Breast epithelium (tissue), 3 donors: ENCODE measurements at regions not wholly inside any gene's neighbourhood (a gene's known extent, or its start where the extent isn't known, plus 50 kb on each side); places are given as distances from the start of the nearest gene placed in this dataset.

ENCODE experiments used
- CTCF ChIP-seq, 3 donors: fragments of 450-650 bp; IDR thresholded peaks; one replicate each; pipeline ENCODE4 v1.5.1; 2016 to 2017; ENCODE audit warnings: antibody characterized with exemption in 3 of 3, mild to moderate bottlenecking in 3 of 3, moderate library complexity in 3 of 3
- POLR2A ChIP-seq: fragments of 450-650 bp; IDR thresholded peaks from one replicate; pipeline ENCODE4 v1.6.1; 2016; ENCODE audit warnings: antibody characterized with exemption, mild to moderate bottlenecking, moderate library complexity

- no peak for TF ChIP-seq CTCF (IDR thresholded peaks at IDR 0.05)
- no peak for TF ChIP-seq POLR2A
Measured at GRCh38 chr4:97432551-97432950, 710.7 kb downstream of the STPG2 start.
